ENCODE measurements at regions not wholly inside any gene's neighbourhood (a gene's known extent, or its start where the extent isn't known, plus 50 kb on each side); places are given as distances from the start of the nearest gene placed in this dataset.

GRCh38 chr2:2793514-2793913 is 462.4 kb upstream of the MYT1L start:
- H4K20me1 ChIP-seq (ENCODE audit: insufficient read depth, low read length) = no peaks in the 10 kb centered on the region
- no peak overlapping the region for H2BK20ac ChIP-seq (ENCODE audit: low read depth, low read length)
- no peak overlapping the region for H3K56ac ChIP-seq (ENCODE audit: extremely low read depth, insufficient read depth, low read length)
- no peak overlapping the region for H3K9ac ChIP-seq (ENCODE audit: low read depth, low read length)
- ATAC-seq (ENCODE audit: low read depth) (no peak), DNase-seq (no peak)
- H4K8ac ChIP-seq (ENCODE audit: low read depth in 2 of 2, low read length in 2 of 2) = no peak overlapping the region
- H3K4ac ChIP-seq (ENCODE audit: low read depth, low read length) = no peak overlapping the region
- no peak overlapping the region for H3K18ac ChIP-seq (ENCODE audit: low read depth, low read length)
- no peak overlapping the region for H2AFZ ChIP-seq (replicated peaks; ENCODE audit: low read length, poor library complexity)
- no peaks in the 10 kb centered on the region for H3K27me3 ChIP-seq (ENCODE audit: control insufficient read depth, insufficient read depth, low read length)
- H3K9me3 ChIP-seq (ENCODE audit: control insufficient read depth, insufficient read depth, low read length) = peaks cover 58% of the 10 kb centered on the region
- no peak overlapping the region for H3K14ac ChIP-seq (replicated peaks; ENCODE audit: low read depth, low read length)
- no peak overlapping the region for H3K23ac ChIP-seq (ENCODE audit: low read depth, low read length)
- no peak overlapping the region for H2BK15ac ChIP-seq (ENCODE audit: low read depth, low read length)
- no peaks in the 10 kb centered on the region for H3K36me3 ChIP-seq (ENCODE audit: control insufficient read depth, insufficient read depth, low read length)
- no peak overlapping the region for H4K5ac ChIP-seq (ENCODE audit: low read depth, low read length)
- dilution Hi-C loops (cut with HindIII; ENCODE audit: low sequenced_read_pairs, unreplicated experiment) = no loop called here
- no peak overlapping the region for H2AK9ac ChIP-seq (replicated peaks; ENCODE audit: low read depth, low read length, poor library complexity)
- no peak overlapping the region for H3K4me2 ChIP-seq (ENCODE audit: low read depth, low read length)
- no peak overlapping the region for H3K4me3 ChIP-seq (ENCODE audit: insufficient read depth, low read depth, low read length)
- 74% methylated on average over 9 of the region's 17 CpGs; no CpG with 5 or more reads in 1 of the 2 experiments for whole genome bisulfite sequencing, 2 experiments (ENCODE audit: extremely low coverage in 2 of 2, insufficient read length in 1 of 2)
- no peak overlapping the region for H2BK5ac ChIP-seq (ENCODE audit: low read depth, low read length, poor library complexity, severe bottlenecking)
- in situ Hi-C loops (cut with MboI; ENCODE audit: low sequenced_read_pairs) = no loop called here
- H3K79me1 ChIP-seq (ENCODE audit: low read depth in 1 of 2, low read length in 2 of 2) = no peaks in the 10 kb centered on the region
- intact Hi-C loops (cut with micrococcal nuclease) = no loop called here
- no TSS peak for BruUV-seq (replicated peaks)
- TF ChIP-seq MXI1 (IDR thresholded peaks at IDR 0.05; ENCODE audit: borderline replicate concordance, low read depth, low read length) (no peak), FOS (IDR thresholded peaks at IDR 0.05; ENCODE audit: low read depth, low read length) (no peak), MAZ (IDR thresholded peaks at IDR 0.05; ENCODE audit: borderline replicate concordance, low read depth, low read length) (no peak), RAD21 (IDR thresholded peaks at IDR 0.05; ENCODE audit: low read length) (no peak), ELK1 (IDR thresholded peaks at IDR 0.05; ENCODE audit: borderline replicate concordance, low read depth, low read length) (no peak), SMC3 (IDR thresholded peaks at IDR 0.05; ENCODE audit: low read depth, low read length) (no peak), CHD1 (IDR thresholded peaks at IDR 0.05; ENCODE audit: low read depth, low read length) (no peak), CTCF (conservative IDR thresholded peaks at IDR 0.05; ENCODE audit: low read depth, low read length) (no peak), USF2 (IDR thresholded peaks at IDR 0.05; ENCODE audit: low read depth, low read length) (no peak), BHLHE40 (IDR thresholded peaks at IDR 0.05; ENCODE audit: low read depth, low read length) (no peak), MAFK (IDR thresholded peaks at IDR 0.05; ENCODE audit: low read depth, low read length) (no peak)
- H2AK5ac ChIP-seq (ENCODE audit: low read depth, low read length) = no peak overlapping the region
- ChIA-PET POLR2A (ENCODE audit: unreplicated experiment) (no interaction called here), CTCF (no interaction called here)
- no peaks in the 10 kb centered on the region for H3K9me1 ChIP-seq (ENCODE audit: insufficient read depth, low read length)
- no peaks in the 10 kb centered on the region for H3K4me1 ChIP-seq (ENCODE audit: control insufficient read depth, insufficient read depth, low read length)
- no peak overlapping the region for H3K27ac ChIP-seq (ENCODE audit: insufficient read depth, low read length)
- no peak overlapping the region for H4K91ac ChIP-seq (ENCODE audit: insufficient read depth, low read depth, low read length)
- no peak overlapping the region for H2BK120ac ChIP-seq (ENCODE audit: low read depth, low read length)
